GM18868 (cell line): ENCODE measurements at regions not wholly inside any gene's neighbourhood (a gene's known extent, or its start where the extent isn't known, plus 50 kb on each side); places are given as distances from the start of the nearest gene placed in this dataset.

Experiments used
- ATAC-seq: cut with Tn5 transposase; IDR thresholded peaks from one replicate; pipeline ENCODE4 v1.9.1; 2021; ENCODE audit warnings: mild to moderate bottlenecking, moderate library complexity; ENCODE audit not compliant: unreplicated experiment

DNA sequence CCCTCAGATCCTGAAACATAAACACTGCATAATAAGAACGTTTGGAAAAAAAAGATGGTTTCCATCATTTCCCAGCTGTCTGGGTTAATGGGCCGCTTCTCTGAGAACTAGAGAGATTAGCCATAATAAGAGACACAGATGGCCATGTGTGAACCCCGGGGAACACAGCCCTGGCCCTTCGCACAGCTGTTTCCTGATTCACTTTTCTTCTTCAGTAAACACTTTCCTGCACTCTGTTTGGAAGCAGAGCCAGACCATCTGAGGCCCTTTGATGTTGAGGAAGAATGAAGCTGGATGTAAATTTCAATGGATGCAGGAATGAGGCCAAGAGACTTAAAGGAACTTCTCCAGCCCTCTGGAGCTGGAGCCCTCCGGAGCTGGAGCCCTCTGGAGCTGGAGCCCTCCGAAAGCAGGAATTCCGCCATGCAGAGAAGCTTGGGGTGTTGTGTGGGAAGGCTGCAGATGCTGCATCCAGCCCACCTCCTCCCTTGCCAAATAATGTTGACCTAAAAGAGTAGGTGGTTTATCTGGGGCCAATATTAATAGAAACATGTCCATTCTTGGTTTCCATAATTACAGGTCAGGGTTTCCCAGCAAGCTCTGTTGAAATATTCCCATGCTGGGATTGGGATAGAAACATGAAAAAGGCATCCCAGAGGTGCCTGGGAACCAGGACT is 218.9 kb downstream of the NXNL2 start:
- no peak for ATAC-seq

DNA sequence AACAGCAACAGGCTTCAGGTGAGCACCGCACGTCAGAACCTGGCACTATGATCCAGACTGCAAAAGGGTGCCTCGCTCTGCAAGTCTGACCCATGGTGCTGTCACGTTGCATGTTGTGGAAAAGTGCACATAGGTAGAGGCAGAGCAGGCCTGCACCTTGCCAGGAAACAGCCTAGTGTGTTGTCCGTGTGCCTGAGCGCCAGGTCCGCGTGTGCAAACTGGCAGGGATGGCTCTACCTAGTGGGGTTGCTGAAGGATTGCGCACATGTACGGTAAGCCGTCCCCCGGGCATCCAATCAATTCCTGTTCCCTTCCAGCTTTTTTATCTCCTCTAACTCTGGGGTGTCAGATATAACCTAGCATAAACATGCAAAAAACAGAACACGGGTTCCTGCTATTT is 219.5 kb downstream of the NXNL2 start:
- ATAC-seq = no peak

DNA sequence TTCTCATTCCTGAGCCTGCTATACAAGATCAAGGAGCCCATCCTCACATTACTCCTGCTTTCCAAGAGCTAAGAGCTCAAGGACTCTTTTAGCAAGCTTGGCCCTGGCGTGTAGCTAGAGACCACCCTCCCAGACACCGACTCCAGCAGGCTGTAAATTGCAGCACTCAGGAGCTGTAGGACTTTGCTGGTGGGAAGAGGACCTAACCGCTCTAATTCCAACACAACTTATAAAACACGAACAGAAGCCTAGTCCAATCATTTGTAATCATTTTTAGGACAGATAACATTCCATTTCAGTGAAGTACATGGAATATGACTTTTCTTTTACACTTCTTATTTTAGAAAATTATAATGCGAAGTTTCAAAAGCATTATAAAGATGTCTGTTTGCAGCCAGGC is 219.9 kb downstream of the NXNL2 start:
- ATAC-seq = no peak

DNA sequence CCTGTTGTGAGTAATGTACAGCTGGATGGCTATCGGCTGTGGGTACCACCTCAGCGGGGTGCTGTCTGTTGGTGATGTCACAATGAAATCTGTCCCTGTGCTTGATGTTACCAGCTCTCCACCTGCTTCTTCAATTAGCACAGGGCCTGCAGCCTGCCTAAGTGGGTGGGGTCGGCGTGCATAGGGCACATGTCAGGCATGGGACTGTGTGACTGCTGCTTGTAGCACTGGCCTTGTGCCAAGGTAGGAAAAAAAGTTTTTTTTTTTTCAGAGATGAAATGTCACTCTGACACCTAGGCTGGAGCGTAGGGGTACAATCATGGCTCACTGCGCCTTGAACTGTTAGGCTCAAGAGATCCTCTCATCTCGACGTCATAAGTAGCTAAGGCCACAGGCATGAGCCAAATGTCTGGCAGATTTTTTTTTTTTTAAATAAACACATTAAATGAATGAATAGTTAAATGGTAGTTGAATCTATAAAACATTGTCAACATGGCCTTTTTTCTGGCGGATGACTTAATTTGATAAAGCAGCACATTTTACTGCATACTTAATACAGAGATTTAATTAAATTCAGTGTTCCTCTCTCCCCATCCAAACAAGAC is 222.5 kb downstream of the NXNL2 start:
- no peak for ATAC-seq

DNA sequence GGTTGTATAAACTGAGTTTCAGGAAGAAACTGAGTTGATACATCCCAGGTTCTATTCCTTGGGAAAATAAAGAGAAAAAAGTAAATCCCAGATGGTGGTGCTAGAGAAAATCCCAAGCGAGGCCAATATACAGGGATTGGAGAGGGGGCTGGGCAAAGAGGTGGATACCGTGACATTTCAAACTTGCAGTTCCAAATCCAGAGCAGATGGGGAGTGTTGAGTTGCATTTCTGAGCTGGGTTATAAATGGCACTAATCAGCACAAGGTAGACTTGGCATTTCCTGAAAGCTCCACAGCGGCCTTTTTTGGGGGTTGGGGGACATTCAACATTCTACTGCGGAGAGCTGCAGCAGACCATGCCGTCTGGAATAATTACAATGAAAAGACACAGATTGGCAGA is 224.4 kb downstream of the NXNL2 start:
- ATAC-seq = no peak

DNA sequence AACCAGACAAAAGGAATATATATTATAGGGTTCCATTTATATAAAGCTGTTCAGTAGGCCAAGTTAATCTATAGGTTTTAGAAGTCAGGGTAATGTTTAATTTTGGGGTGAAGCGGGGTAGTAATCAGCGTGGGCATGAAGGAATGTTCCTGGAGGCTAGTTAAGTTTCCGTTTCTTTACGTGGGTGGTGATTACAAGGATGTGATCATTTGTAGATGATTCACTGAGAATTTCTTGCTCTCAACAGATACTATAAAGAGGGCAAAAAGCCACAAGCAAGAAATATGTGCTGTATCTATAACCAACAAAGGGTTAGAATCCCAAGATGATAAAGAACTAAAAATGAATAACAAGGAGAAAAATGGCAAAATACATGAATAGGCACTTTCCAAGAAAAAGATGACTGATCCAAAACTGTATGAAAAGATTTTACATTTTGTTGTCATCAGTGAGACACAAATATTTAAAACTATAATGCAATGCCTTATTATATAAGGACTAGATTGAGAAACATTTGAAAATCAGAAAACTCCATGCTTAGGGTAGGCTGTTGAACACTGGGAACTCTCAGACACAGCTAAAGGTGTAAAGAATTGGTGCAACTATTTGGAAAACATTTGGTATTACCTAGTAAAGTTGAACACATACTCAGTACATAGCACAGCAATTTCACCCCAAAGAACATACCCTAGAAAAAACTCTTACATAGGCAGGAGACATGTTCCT is 224.3 kb upstream of the S1PR3 start:
- ATAC-seq = no peak

DNA sequence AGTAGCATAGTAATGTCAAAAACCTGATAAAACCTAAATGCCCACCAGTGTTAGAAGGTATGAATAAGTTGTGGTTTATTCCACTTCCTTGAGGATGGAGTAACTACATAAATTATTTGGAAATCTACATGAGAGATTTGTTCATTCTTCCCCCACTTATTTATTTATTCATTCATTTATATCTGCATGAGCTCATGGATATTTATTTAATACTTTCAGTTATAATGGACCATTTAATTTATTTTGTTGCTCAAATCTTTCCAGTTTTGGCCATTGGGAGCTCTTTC is 223.8 kb upstream of the S1PR3 start:
- no peak for ATAC-seq

DNA sequence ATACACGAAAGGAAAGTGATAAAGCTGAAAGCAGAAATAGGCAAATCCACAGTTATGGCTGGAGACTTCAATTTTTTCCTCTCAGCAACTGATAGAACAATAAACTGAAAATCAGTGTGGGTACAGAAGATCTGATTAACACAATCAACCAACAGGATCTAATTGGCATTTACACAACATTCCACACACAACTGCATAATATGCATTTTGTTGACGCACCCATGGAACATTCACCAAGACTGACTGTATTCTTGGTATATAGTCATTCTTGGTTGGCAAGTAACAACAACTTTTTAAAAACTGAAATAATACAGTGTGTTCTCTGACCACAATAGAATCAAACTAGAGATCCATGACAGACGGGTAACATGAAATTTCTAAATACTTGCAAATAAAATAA is 218.7 kb upstream of the S1PR3 start:
- no peak for ATAC-seq

DNA sequence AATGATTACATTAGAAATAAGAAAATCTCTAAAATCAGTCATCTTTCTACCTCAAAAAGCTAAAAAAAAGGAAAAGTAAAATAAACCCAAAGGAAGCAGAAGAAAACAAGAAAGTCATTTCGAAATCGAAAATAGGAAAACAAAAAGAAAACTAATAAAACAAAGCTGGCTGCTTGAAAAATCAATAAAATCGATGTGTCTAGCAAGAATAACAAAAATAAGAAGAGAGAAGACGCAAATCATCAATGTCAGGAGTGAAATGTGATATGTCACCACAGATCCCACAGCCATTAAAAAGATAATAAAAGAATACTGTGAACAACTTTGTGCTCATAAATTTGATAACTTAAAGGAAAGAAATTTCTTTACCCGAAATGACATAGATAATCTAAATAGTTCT is 218.1 kb upstream of the S1PR3 start:
- ATAC-seq = no peak

DNA sequence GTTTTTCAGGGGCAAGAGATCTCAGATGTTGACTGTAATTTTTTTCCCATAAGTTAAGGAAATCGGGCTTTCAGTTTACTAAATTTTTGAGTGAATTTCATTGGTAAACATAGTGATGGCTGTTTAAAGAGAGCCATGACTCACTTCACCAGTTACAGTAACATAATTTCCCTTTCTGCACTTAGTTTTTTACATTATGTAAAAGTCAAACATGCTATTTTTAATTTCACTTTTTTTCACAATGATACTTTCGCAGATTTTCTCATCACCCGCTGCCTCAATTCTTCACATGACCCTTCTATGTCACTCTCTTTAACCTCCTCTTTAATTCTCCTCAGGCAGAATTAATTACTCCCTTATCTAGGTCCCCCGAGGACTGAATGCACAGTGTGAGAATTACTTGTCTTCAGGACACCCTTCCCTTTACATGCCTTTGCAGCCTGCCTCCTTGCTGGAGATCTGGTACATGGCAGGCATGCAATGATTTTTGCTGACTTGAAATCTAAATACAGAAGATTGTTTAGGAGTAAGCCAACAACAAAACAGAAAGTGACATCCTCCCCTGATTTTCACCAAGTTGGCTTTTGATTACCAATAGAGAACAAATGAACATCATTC is 217.5 kb upstream of the S1PR3 start:
- ATAC-seq = no peak

DNA sequence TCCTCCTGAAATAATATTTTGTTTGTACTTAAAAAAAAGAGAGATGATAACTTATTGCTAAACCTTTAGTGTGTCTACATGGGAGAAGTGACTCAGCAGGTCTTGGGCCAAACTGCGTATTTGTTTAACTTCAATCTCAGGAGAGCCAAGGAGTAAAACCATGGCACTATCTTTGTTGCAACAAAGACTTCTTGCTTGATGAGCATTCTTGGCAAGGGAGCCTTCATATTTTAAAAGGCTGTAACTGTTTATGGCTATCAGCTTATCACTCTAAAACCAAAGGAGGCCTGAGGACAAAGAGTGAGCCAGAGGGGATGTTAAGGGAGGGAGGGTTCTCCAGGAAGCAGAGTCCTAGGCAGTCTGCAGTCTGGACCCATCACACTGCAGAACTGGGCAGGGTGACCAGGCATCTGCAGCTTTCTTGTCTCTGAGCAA is 216.2 kb upstream of the S1PR3 start:
- ATAC-seq = no peak

DNA sequence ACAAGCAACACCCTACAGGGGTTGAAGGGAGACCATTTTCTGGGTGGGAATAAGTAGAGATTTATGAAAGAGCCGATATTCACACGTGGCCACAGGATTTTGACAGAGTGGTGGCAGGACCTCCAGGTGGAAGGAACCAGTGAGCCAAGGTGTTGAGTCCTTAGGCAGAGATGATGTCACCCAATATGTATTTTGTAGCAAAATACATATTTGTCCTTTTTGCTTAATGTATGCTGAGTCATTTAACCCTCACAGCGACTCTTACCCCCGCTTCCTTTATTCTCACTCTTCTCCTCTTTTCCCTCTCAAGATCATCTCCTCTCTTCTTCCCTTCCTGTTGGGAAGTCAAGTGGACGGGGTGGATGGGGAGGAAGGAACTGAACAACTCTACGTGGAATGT is 215.7 kb upstream of the S1PR3 start:
- ATAC-seq = no peak

DNA sequence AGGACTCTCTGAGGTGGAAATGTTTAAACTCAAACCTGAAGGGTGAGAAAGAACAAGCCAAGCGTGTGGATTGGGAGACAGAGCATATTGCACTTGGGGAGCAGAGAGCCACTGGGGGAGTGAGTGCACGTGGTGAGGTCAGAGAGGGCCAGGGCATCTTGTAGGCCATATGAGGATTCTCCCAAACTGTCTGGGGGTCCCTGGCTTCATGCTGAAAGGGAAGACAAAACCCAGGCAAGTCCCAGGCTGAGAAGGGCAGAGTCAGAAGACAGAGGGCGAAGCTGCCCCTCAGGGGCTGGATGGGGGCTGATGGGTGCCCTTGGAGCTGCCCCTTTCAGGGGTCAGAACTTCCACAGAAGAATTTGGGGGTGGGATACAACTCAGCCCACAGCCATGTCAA is 215.3 kb upstream of the S1PR3 start:
- ATAC-seq = no peak

DNA sequence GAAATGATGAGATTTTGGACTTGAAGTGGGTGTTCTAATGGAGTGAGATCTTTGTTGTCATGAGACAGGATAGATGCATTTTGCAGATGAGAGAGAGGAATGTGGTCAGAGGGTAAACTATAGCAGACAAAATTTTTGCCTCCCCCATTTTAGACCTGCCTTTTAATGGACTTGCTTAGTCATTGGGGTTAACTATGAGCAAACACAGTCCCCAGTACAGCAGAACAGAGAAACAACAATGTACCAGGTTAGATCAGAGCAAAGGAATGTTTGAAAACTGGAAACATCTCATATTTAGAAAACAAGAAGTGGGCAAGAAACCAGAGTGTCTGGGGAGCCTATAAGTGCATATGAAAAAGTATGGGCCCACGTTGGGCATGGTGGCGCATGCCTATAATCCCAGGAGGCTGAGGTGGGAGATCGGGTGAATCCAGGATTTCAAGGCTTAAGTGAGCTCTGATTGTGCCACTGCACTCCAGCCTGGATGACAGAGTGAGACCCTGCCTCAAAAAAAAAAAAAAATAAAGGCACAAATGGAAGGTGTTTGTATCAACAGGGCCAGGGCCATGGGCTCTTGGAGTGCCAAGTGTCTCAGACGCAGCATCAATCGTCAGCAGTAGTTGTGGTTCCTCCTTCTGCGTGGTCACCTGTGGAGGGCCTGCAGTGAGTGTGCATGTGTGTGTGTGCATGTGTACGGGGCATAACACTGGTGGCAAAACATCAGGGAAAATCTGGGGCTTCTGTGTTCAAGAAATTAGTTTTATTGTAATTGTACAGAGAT is 214.4 kb upstream of the S1PR3 start:
- ATAC-seq = no peak

DNA sequence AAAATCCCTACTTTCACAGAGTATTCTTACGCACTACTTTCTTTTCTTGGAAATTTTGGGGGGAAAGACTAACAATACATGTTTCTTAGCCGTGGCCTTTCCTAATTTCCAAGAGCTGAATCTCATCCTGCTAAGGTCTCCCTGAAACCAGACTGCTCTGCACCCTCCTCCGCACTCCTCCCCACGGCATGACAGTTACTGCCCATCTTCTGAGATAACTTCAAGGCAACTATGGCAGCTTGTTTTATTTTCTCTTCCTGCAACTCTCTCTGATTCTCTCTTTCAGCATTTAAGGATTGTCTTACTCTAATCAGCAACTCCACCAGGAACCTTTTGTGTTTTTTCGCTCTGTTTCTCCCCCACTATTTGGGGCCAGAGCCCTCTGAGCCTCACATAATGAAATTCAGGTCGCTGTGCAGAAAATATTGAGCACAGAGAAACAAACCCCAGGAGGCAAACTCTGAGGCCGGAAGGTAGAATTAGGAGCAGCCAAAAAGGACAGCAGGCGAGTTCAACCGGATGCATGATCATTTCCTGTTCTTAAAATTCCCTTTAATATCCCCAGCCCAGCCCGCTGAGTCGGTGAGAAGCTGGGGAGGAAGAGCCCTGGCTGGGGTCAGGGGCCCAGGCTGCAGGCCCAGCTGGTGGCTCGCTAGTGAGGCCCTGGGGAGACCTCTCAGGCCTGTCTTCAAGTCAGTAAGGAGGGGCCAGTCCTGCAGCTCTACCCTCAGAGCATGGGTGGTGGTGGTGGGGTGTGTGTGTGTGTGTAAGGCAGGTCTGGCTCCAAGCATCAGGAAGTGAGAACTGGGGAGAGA is 213.6 kb upstream of the S1PR3 start:
- no peak for ATAC-seq

DNA sequence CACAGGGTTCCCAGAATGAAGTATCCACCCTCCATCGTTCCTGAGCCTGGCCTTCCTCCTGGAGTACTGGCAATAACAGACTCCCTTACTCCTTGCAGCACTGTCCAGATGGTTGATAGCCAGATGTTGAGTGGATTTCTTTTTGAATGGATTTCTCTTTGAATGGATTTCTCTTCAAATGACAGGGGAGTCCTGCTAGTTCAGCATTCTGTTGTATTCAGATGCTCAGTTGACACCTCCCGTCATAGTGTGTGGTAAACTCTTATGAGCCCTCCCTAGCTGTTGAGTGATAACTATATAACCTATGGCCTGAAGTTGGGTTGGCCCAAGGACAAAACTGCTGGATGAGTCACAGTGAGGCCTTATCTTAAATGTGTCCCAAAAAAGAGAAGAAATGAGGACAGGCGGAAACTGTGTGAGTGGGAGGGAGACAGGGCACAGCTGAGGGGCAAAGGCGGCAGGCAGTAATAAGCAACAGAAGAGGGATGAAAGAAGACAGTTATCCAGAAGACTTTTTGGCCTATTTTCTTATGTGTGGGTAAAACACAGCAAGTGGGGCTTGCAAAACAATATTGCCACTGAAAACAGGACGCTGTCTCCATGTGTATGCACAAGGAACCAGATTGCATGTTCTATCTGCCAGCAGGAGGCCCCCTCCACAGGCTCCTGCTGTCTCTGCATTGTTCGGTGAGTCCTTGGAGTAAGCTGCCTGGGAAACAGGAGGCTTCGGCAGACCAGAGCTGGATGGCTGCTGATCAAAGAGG is 209.5 kb upstream of the S1PR3 start:
- no peak for ATAC-seq

DNA sequence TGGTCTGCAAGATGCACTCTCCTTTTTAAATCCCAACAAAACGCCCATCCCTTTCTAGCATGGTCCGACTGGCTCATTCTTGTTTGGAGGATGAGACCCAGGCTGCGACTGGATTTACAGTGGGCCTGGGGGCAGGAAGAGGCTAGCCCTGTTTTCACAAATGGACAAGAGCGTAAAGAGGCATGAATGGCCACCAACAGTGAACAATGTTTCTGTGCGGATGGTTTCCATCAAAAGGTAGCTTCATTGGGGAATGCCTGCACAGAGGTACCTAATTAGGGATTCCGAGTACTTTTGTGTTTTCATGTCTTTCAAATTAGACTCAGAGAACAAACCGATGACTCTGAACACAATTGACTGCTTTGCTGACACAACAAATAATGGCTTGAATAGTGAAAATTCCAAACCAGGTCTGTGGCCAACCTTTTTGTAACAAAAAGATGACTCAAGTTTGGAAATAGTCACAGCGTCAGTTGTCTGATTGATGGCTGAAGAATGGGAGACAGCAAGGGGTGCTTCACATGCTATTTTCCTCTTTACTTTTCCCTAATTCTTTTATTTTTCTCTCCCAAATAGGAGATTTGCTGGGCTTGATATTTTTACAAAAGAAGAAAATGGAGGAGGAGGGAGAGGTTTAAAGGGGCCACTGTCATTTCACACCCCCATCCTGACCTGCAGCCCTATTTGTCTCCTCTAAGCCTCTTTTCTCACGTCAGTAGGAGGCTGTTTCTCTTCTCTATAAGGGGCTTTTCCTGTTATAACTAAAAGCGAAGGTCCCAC is 208.1 kb upstream of the S1PR3 start:
- no peak for ATAC-seq

DNA sequence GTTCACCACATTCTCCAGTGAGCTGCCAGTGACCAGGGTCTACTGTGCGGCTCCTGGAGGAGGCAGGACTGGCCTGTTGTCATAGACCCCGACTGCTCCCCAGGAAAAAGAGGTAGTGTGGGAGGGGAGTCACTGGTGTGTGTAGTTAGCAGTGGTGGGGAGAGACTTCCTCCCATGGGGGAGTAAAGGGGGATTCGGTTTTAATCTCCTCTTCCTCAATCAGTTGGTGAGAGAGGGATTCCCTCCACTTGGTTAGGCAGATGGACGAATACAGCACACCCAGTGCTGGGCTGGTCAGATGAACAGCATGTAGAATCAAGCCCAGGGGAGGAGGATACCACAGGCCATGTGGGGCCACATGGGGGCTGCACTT is 207.6 kb upstream of the S1PR3 start:
- no peak for ATAC-seq

DNA sequence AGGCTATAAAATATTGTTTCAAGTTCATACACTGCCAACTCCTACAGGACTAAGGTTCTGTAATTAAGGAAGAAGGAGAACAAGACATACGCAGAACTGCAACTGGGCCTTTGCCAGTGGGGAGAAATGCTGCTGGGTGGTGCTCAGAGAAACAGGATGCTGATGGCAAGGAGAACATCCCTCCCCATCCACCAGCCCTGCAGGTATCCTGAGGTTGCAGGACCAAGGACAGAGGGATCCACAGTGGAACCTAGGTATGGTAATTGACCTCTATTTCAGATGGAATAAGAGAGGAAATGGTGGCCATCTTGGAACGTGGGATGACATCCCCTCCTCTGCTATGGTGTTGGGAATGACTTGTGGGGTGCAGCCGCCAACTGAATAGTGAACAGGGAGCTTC is 206.3 kb upstream of the S1PR3 start:
- ATAC-seq = no peak
